K562 (cell line): ENCODE measurements at regions not wholly inside any gene's neighbourhood (a gene's known extent, or its start where the extent isn't known, plus 50 kb on each side); places are given as distances from the start of the nearest gene placed in this dataset.

Experiments
- ATAC-seq: fragments of 200-7000 bp; cut with Tn5 transposase; 3 replicates; pipeline ENCODE4 v1.9.1; 2020; ENCODE audit warnings: moderate library complexity
- BruUV-seq: library from RNA; stranded (reverse); fragments of 400-500 nt; replicated peaks from 2 replicates; lab custom pipeline; 2021; lab: Mats Ljungman, UMichigan
- CTCF ChIA-PET: fragments of 300-600 bp; formaldehyde crosslinking; extraction: SDS; loops from one replicate; lab custom pipeline; 2021; ENCODE audit warnings: low intra/inter-chr PET ratio; lab: Yijun Ruan, JAX
- POLR2A ChIA-PET: fragments of 300-600, 350-650 bp; sonication (Branson Sonifier 250); formaldehyde crosslinking; extraction: SDS; loops from one replicate; lab custom pipeline; 2021; ENCODE audit warnings: antibody characterized with exemption, inconsistent platforms; lab: Yijun Ruan, JAX
- DNase-seq, 4 experiments: peaks; one replicate each; pipeline versions ENCODE4 v3.0.0 to v3.0.0-alpha.2; 2011 to 2018; ENCODE audit warnings: low spot score in 3 of 4, mixed read lengths in 3 of 4; ENCODE audit errors: extremely low read depth in 1 of 4
- FAIRE-seq: peaks from 2 replicates; lab custom pipeline; 2011; peaks lifted over from hg19 to GRCh38; lab: Jason Lieb, UNC
- H2AFZ ChIP-seq: 2 replicates; pipeline ENCODE4 v1.6.0; 2011; ENCODE audit warnings: low read depth, low read length, control low read depth, inconsistent platforms
- H3K27ac ChIP-seq: fragments of 200-600 bp; 3 replicates; pipeline ENCODE4 v1.8.0; 2011; ENCODE audit warnings: low read depth, mild to moderate bottlenecking, control low read depth, inconsistent platforms, low read length, moderate library complexity, mixed read lengths; ENCODE audit errors: extremely low read depth
- H3K27me3 ChIP-seq, 2 experiments: fragments of 300-600 bp in 1 of 2; 2 replicates in 1 of 2; 3 replicates in 1 of 2; pipeline versions ENCODE4 v1.6.0 to v1.8.0; 2011; ENCODE audit warnings: inconsistent platforms in 2 of 2, low read length in 2 of 2, mild to moderate bottlenecking in 1 of 2, mixed read lengths in 1 of 2, moderate library complexity in 1 of 2; ENCODE audit not compliant: control insufficient read depth in 2 of 2, insufficient read depth in 2 of 2
- H3K36me3 ChIP-seq: fragments of 300-600 bp; 3 replicates; pipeline ENCODE4 v1.8.0; 2011; ENCODE audit warnings: mild to moderate bottlenecking, low read length, inconsistent platforms; ENCODE audit not compliant: control insufficient read depth, insufficient read depth
- H3K4me1 ChIP-seq, 2 experiments: fragments of 200-600 bp in 1 of 2; replicated peaks in 1 of 2; 2 replicates in 1 of 2; 3 replicates in 1 of 2; pipeline versions ENCODE4 v1.5.1 to v1.8.0; 2011; ENCODE audit warnings: inconsistent platforms in 2 of 2, low read length in 2 of 2, mild to moderate bottlenecking in 1 of 2, mixed read lengths in 1 of 2, moderate library complexity in 1 of 2; ENCODE audit not compliant: control insufficient read depth in 2 of 2, insufficient read depth in 2 of 2
- H3K4me2 ChIP-seq: 2 replicates; pipeline ENCODE4 v1.6.1; 2011; ENCODE audit warnings: low read length, control low read depth, inconsistent platforms, mixed read lengths; ENCODE audit not compliant: insufficient read depth
- H3K4me3 ChIP-seq: fragments of 200-600 bp; sonication (generic), shearing (Covaris generic); 2 replicates; pipeline ENCODE4 v1.5.1; 2016; ENCODE audit warnings: control low read depth, inconsistent platforms
- H3K79me2 ChIP-seq: fragments of 200-600 bp; 3 replicates; pipeline ENCODE4 v1.8.0; 2011; ENCODE audit warnings: low read length, inconsistent platforms; ENCODE audit not compliant: control insufficient read depth, insufficient read depth
- H3K9ac ChIP-seq, 2 experiments: 2 replicates each; pipeline versions ENCODE4 v1.6.0 to v1.6.1; 2011; ENCODE audit warnings: low read depth in 2 of 2, low read length in 2 of 2, control low read depth in 1 of 2, inconsistent platforms in 1 of 2, mild to moderate bottlenecking in 1 of 2, mixed read lengths in 1 of 2; ENCODE audit not compliant: insufficient read depth in 1 of 2
- H3K9me1 ChIP-seq: one replicate; pipeline ENCODE4 v1.6.0; 2011; ENCODE audit warnings: inconsistent platforms, mild to moderate bottlenecking, low read length, moderate library complexity; ENCODE audit not compliant: control insufficient read depth, insufficient read depth
- H3K9me3 ChIP-seq: replicated peaks from 2 replicates; pipeline ENCODE4 v1.5.1; 2011; ENCODE audit warnings: low read depth, low read length, inconsistent platforms; ENCODE audit not compliant: control insufficient read depth, insufficient read depth
- H4K20me1 ChIP-seq: replicated peaks from 2 replicates; pipeline ENCODE4 v1.6.1; 2011; ENCODE audit warnings: low read length, inconsistent platforms, mixed read lengths; ENCODE audit not compliant: control insufficient read depth, insufficient read depth
- ELF1 ChIP-seq: fragments of 200-800 bp; sonication (Bioruptor generic); IDR thresholded peaks from 2 replicates; pipeline ENCODE4 v1.6.1; 2016; ENCODE audit warnings: missing genetic modification characterization, missing compliant biosample characterization
- GTF3C2 ChIP-seq: IDR thresholded peaks from 3 replicates; pipeline ENCODE4 v1.6.1; 2011; ENCODE audit warnings: borderline replicate concordance, mild to moderate bottlenecking, moderate library complexity; ENCODE audit not compliant: insufficient read length; ENCODE audit errors: extremely low read depth
- HDGF ChIP-seq: fragments of 450-650 bp; IDR thresholded peaks from 2 replicates; pipeline ENCODE4 v1.6.1; 2016
- KLF13 ChIP-seq: fragments of 450-650 bp; IDR thresholded peaks from 2 replicates; pipeline ENCODE4 v1.6.1; 2016; ENCODE audit warnings: missing genetic modification characterization, low read depth, mild to moderate bottlenecking, missing compliant biosample characterization, moderate library complexity, borderline replicate concordance
- LARP7 ChIP-seq: fragments of 450-650 bp; IDR thresholded peaks from 2 replicates; pipeline ENCODE4 v1.6.1; 2016
- MXI1 ChIP-seq: IDR thresholded peaks from 2 replicates; pipeline ENCODE4 v1.6.1; 2011; ENCODE audit warnings: low read depth, mild to moderate bottlenecking, improper control_type of control experiment, low read length
- NCOA1 ChIP-seq: fragments of 450-650 bp; IDR thresholded peaks from 2 replicates; pipeline ENCODE4 v1.6.1; 2016; ENCODE audit warnings: low read depth
- NFRKB ChIP-seq: fragments of 450-650 bp; IDR thresholded peaks from 2 replicates; pipeline ENCODE4 v1.6.1; 2016; ENCODE audit warnings: low read depth
- RBM14 ChIP-seq: fragments of 200-400 bp; formaldehyde crosslinking; IDR thresholded peaks from 2 replicates; pipeline ENCODE4 v1.6.1; 2018; ENCODE audit warnings: low read depth, mild to moderate bottlenecking, low read length, moderate library complexity, borderline replicate concordance; ENCODE audit not compliant: insufficient read depth
- RBM17 ChIP-seq: fragments of 200-400 bp; formaldehyde crosslinking; IDR thresholded peaks from 2 replicates; pipeline ENCODE4 v1.6.1; 2017; ENCODE audit warnings: low read depth, mild to moderate bottlenecking, low read length, borderline replicate concordance
- RBM25 ChIP-seq: fragments of 200-400 bp; formaldehyde crosslinking; IDR thresholded peaks from 2 replicates; pipeline ENCODE4 v1.6.1; 2018; ENCODE audit warnings: low read length, low read depth, moderate library complexity; ENCODE audit not compliant: severe bottlenecking
- ZNF143 ChIP-seq: sonication (generic); formaldehyde crosslinking; IDR thresholded peaks from 2 replicates; pipeline ENCODE4 v1.9.0; 2022; ENCODE audit warnings: mild to moderate bottlenecking, missing genetic modification reagents
- ZNF263 ChIP-seq: sonication (generic); formaldehyde crosslinking; IDR thresholded peaks from 2 replicates; pipeline ENCODE4 v1.8.0; 2022; ENCODE audit warnings: mild to moderate bottlenecking, missing genetic modification reagents, borderline replicate concordance
- ZNF282 ChIP-seq: sonication (generic); formaldehyde crosslinking; IDR thresholded peaks from 2 replicates; pipeline ENCODE4 v1.8.1; 2023; ENCODE audit warnings: missing genetic modification reagents
- ZNF398 ChIP-seq: fragments of 250-450 bp; sonication (Bioruptor Pico); IDR thresholded peaks from 2 replicates; pipeline ENCODE4 v1.8.0; 2021; ENCODE audit warnings: moderate library complexity, mild to moderate bottlenecking, inconsistent platforms
- WGBS: fragments of 100-300 bp; shearing (Covaris generic); methylation state at CpG from one replicate; pipeline ENCODE4 v1.1.6; 2016; ENCODE audit warnings: low coverage, mixed read lengths; ENCODE audit not compliant: insufficient coverage; ENCODE audit errors: missing lambda C conversion rate; 5-methylcytosine and 5-hydroxymethylcytosine counted together
- in situ Hi-C: fragments of 300-500 bp; cut with MboI; formaldehyde crosslinking; loops from 4 replicates; pipeline ENCODE4 v1.15.0; 2018; ENCODE audit warnings: inconsistent platforms, mixed read lengths
- intact Hi-C: fragments of 100-400 bp; cut with micrococcal nuclease; formaldehyde crosslinking; loops from 2 replicates; pipeline ENCODE4 v1.14.2; 2022

GRCh38 chr6:63465750-63466149 is 106.5 kb upstream of the LOC128125822 start:
- no peak overlapping the region for H3K4me3 ChIP-seq
- no peaks in the 10 kb centered on the region for H3K36me3 ChIP-seq
- no peak for FAIRE-seq
- CTCF ChIA-PET: no interaction called here
- no peak for DNase-seq
- intact Hi-C loops: loop anchor here (10.0 kb wide), 1 partner anchor 299 kb away; no protein-coding TSS in a partner anchor
- H3K9ac ChIP-seq: no peak overlapping the region
- no peaks in the 10 kb centered on the region for H3K79me2 ChIP-seq
- no peak overlapping the region for H2AFZ ChIP-seq
- BruUV-seq: no TSS peak
- no peaks in the 10 kb centered on the region for H3K9me3 ChIP-seq
- no peaks in the 10 kb centered on the region for H4K20me1 ChIP-seq
- no peaks in the 10 kb centered on the region for H3K9me1 ChIP-seq
- no peak overlapping the region for H3K27ac ChIP-seq
- POLR2A ChIA-PET: interaction anchor here (0.6 kb wide), 1 partner anchor 11 kb away, joined by 3 read pairs; no protein-coding TSS in a partner anchor
- ATAC-seq: no peak
- WGBS: 13% methylated on average over 2 of the region's 2 CpGs
- H3K4me2 ChIP-seq: no peak overlapping the region
- TF ChIP-seq NFRKB: no peak
- TF ChIP-seq ZNF263: no peak
- TF ChIP-seq RBM17: no peak
- no peak for TF ChIP-seq GTF3C2
- TF ChIP-seq KLF13 (tag): no peak
- TF ChIP-seq ZNF143 (CRISPR knock-in tag): no peak
- no peak for TF ChIP-seq HDGF
- TF ChIP-seq RBM14: no peak
- TF ChIP-seq RBM25: no peak
- TF ChIP-seq LARP7: no peak
- no peak for TF ChIP-seq ELF1
- no peak for TF ChIP-seq ZNF398
- TF ChIP-seq MXI1: no peak
- TF ChIP-seq ZNF282 (CRISPR knock-in tag): no peak
- no peak for TF ChIP-seq NCOA1
- in situ Hi-C loops: no loop called here
- no peaks in the 10 kb centered on the region for H3K4me1 ChIP-seq
- H3K27me3 ChIP-seq: no peaks in the 10 kb centered on the region
